SH-SY5Y (cell line): ENCODE measurements at regions not wholly inside any gene's neighbourhood (a gene's known extent, or its start where the extent isn't known, plus 50 kb on each side); places are given as distances from the start of the nearest gene placed in this dataset.

Experiments
- GATA2 ChIP-seq: IDR thresholded peaks from 2 replicates; pipeline ENCODE4 v1.6.1; 2011; ENCODE audit warnings: mild to moderate bottlenecking, low read depth, low read length
- GATA3 ChIP-seq: IDR thresholded peaks from 2 replicates; pipeline ENCODE4 v1.6.1; 2011; ENCODE audit warnings: low read depth, mild to moderate bottlenecking, low read length, moderate library complexity

GRCh38 chr4:24105327-24106038 is 215.6 kb upstream of the PPARGC1A start:
- TF ChIP-seq GATA2 (no peak), GATA3 (no peak)

DNA sequence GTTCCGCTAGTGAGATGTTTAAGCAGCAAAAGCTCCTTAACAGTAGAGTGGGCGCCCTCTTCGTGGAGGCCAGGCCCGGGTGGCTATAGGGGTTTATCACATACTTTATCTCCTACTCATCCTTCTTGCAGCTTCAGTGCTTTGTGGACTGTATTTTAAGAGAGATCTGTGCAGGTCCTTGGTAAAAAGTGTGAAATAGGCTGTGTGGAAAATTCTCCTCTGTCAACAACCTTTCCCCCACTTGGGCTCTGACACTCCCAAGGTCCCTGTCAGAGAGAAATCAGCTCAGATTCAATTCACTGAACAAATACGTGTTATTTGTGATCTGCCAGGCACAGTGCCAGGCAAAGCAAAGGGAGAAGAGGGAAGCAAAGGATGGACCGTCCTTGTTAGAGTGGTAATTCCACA is 214.3 kb upstream of the PPARGC1A start:
- no peak for TF ChIP-seq GATA3
- no peak for TF ChIP-seq GATA2

DNA sequence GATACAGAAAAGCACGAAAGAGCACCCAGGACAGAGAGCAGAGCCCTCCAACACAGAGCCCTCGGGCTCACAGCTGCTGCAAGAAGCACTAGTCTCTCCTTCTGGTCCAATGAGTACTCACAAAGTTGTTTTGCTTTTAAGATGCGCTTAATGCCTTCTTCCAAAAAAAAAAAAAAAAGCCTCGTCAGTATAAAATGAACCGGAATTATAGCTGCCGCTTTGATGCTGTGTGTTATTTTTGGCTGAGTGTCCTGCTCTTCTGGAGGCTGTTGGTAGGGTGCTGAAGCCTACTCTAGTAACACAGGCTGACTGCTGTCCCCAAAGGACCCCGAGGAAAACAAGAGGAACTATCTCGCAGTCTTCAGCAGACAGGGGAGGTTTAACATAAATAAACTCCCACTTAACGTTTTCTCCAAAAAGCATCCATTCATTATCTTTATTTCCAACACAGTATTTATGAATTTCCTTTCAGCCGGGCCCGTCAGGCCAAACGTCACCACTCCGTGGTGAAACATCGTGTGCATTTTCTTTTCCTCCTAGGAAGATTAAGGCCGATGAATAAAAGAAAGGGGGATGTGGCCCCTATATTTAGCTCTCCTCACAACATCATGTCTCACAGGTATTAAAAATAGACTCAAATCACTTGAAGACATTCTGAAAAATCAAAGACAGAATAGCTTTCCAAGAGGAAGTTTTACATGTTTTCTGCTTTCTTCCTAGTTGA is 213.7 kb upstream of the PPARGC1A start:
- TF ChIP-seq GATA2 (no peak), GATA3 (no peak)

GRCh38 chr4:24102621-24103020 is 212.8 kb upstream of the PPARGC1A start:
- no peak for TF ChIP-seq GATA2
- TF ChIP-seq GATA3 = no peak

DNA sequence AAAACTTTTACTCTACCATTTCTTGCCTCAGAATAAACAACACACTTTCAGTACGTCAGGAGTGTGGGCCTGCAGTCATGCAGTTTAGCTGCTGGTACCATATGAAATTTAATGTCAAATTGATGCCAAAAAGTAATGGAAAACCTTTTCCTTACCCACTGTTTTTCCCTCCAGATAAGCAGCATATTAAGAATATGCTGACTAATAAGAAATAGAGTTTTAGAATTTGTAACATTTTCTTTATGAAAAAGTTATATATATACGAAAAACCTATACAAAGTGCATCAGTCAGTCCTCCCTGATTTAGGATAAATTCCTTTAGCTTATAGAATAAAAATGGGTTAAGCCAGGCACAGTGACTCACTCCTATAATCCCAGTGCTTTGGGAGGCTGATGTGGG is 206.8 kb upstream of the PPARGC1A start:
- TF ChIP-seq GATA2 (no peak), GATA3 (no peak)

- TF ChIP-seq GATA2 (no peak), GATA3 (no peak)
Observed at GRCh38 chr4:24094726-24095125, 204.9 kb upstream of the PPARGC1A start.

GRCh38 chr4:24093446-24093845 is 203.6 kb upstream of the PPARGC1A start:
- TF ChIP-seq GATA2 (no peak), GATA3 (no peak)

DNA sequence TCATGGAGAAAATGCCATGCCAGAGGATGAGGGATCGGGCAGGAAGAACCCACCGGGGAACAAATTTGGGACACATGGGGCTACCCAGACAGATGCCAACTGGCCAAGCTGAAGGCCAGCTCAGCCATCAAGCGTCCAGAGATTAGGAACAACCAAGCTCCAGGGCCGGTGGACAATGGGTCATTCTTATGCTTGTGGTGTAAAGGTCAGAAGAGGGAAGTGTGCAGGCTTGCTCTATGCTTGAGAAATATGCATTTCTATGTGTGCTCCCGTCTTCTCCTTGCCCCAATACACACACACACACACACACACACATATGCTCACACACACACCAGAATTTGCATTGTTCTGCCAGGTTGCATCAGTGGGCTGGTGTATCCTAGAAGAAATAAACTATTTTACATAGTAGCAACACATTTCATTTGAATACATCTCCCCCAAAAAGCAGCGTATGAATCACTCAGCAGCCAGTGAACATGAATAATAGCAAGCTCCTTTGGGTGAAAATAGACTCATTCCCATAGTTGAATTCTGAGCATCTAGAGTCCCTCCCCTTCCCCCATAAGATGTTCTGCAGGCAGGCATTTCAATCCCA is 201.9 kb upstream of the PPARGC1A start:
- TF ChIP-seq GATA2 = no peak

DNA sequence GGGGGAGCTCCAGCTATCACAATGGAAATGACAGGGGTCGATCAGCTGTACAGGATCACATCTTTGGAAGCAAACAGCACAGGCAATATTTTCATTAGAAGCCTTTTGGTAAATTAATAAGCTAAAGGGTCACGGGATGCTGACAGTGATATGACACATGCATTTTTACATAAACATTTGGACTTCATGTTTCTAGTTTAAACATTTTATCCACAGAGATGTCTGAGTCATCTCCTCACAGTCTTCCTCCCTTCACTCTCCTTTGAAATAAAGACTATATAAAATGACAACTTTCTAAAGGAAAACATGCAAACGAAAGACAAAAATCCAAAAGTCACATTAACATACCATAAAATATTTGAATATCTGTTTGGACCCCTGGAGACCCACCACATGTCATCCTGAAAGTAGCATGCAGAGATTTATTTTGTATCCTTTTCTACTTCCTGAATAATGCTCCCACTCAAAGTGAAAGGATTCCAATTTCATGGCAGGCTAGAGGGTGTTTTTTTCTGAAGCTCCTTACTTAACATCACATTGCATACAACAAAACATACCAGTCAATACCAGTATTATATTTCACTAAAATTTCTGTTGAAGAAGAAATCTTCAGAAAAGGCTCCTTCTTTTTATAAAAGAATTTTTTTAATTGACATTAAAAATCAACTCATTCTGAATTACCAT is 200.1 kb upstream of the PPARGC1A start:
- TF ChIP-seq GATA3 = no peak
- no peak for TF ChIP-seq GATA2

GRCh38 chr4:24080871-24081270 is 191.0 kb upstream of the PPARGC1A start:
- TF ChIP-seq GATA2 (no peak), GATA3 (no peak)

- TF ChIP-seq GATA3 (no peak), GATA2 (no peak)
Observed at GRCh38 chr4:24078347-24078962, 188.6 kb upstream of the PPARGC1A start.

DNA sequence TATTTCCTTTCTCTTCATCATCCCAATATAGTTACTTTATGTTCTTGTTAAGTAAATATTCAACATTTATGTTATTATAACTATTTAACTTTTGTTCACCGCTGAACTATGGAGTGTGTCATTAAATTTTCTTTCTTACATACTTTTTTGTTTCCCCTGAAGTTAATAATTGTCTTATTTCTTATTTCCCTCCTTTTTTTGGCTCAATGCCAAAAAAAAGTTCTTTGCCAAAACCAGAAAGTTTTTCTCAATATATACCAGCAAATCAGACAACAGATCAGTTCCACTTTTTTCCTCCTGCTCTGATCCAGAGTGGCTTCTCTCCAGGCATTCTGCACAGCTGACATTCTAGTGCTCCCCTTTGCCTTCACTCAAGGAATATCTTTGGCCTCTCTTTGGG is 187.0 kb upstream of the PPARGC1A start:
- no peak for TF ChIP-seq GATA3
- no peak for TF ChIP-seq GATA2

DNA sequence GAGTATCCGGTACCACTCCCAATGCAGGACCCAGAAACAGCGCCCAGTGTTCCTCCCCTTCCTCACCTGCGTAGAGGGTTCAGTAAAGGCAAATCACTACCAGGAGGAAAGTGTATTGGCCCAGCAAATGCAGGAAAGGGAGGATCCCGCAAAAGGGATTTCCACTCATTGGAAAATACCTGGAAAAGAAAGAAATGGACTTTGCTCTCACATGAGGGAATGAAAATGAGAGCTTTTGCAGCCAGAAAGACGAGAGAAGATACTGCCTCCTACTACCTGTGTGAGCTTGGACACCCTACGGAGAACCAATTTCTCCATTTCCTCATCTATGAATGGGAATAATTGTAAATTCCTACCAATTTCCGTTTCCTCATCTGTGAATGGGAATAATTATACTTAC is 184.1 kb upstream of the PPARGC1A start:
- TF ChIP-seq GATA3 (no peak), GATA2 (no peak)

- no peak for TF ChIP-seq GATA3
- no peak for TF ChIP-seq GATA2
Observed at GRCh38 chr4:24071612-24072372, 181.9 kb upstream of the PPARGC1A start.
